ENCODE measurements at regions not wholly inside any gene's neighbourhood (a gene's known extent, or its start where the extent isn't known, plus 50 kb on each side); places are given as distances from the start of the nearest gene placed in this dataset.
A peak's percentile ranks its signal among the peaks of the same experiment; 100 is the strongest.

- TF ChIP-seq, protein P1, sequence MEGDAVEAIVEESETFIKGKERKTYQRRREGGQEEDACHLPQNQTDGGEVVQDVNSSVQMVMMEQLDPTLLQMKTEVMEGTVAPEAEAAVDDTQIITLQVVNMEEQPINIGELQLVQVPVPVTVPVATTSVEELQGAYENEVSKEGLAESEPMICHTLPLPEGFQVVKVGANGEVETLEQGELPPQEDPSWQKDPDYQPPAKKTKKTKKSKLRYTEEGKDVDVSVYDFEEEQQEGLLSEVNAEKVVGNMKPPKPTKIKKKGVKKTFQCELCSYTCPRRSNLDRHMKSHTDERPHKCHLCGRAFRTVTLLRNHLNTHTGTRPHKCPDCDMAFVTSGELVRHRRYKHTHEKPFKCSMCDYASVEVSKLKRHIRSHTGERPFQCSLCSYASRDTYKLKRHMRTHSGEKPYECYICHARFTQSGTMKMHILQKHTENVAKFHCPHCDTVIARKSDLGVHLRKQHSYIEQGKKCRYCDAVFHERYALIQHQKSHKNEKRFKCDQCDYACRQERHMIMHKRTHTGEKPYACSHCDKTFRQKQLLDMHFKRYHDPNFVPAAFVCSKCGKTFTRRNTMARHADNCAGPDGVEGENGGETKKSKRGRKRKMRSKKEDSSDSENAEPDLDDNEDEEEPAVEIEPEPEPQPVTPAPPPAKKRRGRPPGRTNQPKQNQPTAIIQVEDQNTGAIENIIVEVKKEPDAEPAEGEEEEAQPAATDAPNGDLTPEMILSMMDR (IDR thresholded peaks at IDR 0.05; ENCODE audit: insufficient read depth, low read length) = no peak
- H3K4me3 ChIP-seq (ENCODE audit: low read depth, low read length) = no peak overlapping the region
- no peak for DNase-seq (ENCODE audit: low read depth)
Measured at GRCh38 chr19:29448046-29448445, 77.7 kb upstream of the VSTM2B start.

DNA sequence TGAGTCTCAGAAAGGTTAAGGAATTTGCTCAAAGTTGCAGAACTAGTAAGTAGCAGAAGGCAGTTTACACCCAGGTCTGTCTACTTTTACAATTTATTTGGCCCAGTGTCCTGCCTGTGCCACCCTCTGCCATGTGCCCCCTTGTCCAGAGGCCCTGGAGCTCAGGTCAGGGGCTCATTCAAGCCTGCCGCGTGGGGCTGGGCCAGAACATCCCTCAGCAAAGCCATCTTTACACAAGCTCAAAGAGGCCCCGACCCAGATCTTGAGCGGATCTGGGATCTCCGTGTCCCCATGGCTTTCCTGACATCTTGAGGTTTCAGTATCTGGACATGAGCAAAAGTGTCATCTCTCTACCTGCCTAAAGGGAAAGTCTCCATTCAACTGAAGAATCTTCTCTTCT, 76.4 kb upstream of the VSTM2B start:
- DNase-seq (ENCODE audit: low read depth) = no peak
- H3K4me3 ChIP-seq (ENCODE audit: low read depth, low read length) = no peak overlapping the region
- TF ChIP-seq, protein P1 (IDR thresholded peaks at IDR 0.05; ENCODE audit: insufficient read depth, low read length) = no peak

- DNase-seq (ENCODE audit: low read depth) = no peak
- TF ChIP-seq, protein P1 (IDR thresholded peaks at IDR 0.05; ENCODE audit: insufficient read depth, low read length) = no peak
- no peak overlapping the region for H3K4me3 ChIP-seq (ENCODE audit: low read depth, low read length)
Measured at GRCh38 chr19:29450306-29450705, 75.5 kb upstream of the VSTM2B start.

DNA sequence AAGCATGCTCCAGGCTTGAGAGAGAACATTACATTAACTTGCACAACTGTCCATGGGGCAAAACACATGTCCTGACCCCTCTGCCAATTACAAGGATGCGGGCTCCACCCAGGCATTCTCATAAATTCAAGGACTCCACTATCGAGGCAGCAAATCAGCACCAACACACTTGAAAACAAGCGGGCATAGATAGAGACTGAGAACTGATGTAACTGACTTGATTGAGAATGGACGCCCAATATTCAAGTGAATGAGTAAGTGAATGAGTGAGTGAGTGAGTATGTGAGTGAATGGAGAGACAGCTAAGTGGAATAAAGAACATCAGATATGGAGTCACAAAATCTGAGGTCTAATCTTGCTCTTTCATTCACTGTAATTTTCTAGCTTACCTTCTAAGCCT, 75.0 kb upstream of the VSTM2B start:
- no peak for DNase-seq (ENCODE audit: low read depth)
- TF ChIP-seq, protein P1 (IDR thresholded peaks at IDR 0.05; ENCODE audit: insufficient read depth, low read length) = no peak

DNA sequence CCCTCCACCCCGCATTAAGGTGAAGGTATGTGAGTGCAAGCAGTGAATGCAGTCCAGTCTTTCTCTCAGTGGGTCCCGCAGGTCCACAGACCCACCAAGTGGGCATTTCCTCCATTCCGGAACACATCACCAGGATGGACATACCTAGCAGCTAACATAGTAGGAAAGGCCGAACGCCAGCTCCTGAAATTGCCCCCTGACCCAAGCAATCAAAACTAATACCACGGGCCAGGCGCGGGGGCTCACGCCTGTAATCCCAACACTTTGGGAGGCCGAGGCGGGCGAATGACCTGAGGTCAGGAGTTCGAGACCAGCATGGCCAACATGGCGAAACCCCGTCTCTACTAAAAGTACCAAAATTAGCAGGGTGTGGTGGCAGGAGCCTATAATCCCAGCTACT, 71.7 kb upstream of the VSTM2B start:
- no peak overlapping the region for H3K4me3 ChIP-seq (ENCODE audit: low read depth, low read length)
- TF ChIP-seq, protein P1 (IDR thresholded peaks at IDR 0.05; ENCODE audit: insufficient read depth, low read length) = no peak
- no peak for DNase-seq (ENCODE audit: low read depth)

More for the DNA sequence above, 75.0 kb upstream of the VSTM2B start:
- H3K4me3 ChIP-seq (ENCODE audit: low read depth, low read length) = no peak overlapping the region

DNA sequence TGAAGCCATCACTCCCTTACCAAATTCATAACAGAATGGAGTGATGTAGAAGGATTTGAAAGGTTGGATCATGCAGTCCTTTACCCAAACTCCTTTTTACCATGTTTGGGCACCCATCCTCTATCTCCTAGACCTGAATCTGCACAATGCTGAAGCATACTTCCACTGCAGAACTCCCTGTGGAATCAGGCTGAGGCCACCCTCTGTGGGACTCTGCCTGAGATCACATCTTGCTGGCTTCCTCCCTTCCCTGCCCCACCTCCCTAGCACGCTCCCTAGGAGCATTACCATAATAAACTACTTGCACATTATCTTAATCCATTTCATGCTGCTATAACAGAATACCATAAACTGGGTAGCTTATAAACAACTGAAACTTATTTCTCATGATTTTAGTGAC, 68.4 kb upstream of the VSTM2B start:
- TF ChIP-seq, protein P1 (IDR thresholded peaks at IDR 0.05; ENCODE audit: insufficient read depth, low read length) = no peak

GRCh38 chr19:29467824-29468401, 57.9 kb upstream of the VSTM2B start:
- no peak overlapping the region for H3K4me3 ChIP-seq (ENCODE audit: low read depth, low read length)
- peak; percentile 43 for DNase-seq (ENCODE audit: low read depth)
- TF ChIP-seq, protein P1 (IDR thresholded peaks at IDR 0.05; ENCODE audit: insufficient read depth, low read length) = peak; percentile 54

More for the DNA sequence above, 68.4 kb upstream of the VSTM2B start:
- DNase-seq (ENCODE audit: low read depth) = no peak
- no peak overlapping the region for H3K4me3 ChIP-seq (ENCODE audit: low read depth, low read length)

All from fibroblast of the aortic adventitia (primary cell).